Spinal cord (tissue), 9 donors: ENCODE measurements at regions not wholly inside any gene's neighbourhood (a gene's known extent, or its start where the extent isn't known, plus 50 kb on each side); places are given as distances from the start of the nearest gene placed in this dataset.
A peak's percentile ranks its signal among the peaks of the same experiment; 100 is the strongest.

Experiments used
- DNase-seq, 6 donors: peaks; one replicate each; pipeline versions ENCODE4 v3.0.0 to v3.0.0-alpha.2; 2013 to 2015; ENCODE audit warnings: low spot score in 6 of 6, low read depth in 4 of 6
- H3K27ac ChIP-seq: one replicate; pipeline ENCODE4 v1.5.1; 2013; ENCODE audit warnings: low read depth, low read length, control low read depth
- H3K27me3 ChIP-seq: one replicate; pipeline ENCODE4 v1.6.1; 2013; ENCODE audit warnings: low read length; ENCODE audit not compliant: control insufficient read depth, insufficient read depth
- H3K36me3 ChIP-seq: one replicate; pipeline ENCODE4 v1.6.1; 2013; ENCODE audit warnings: low read length; ENCODE audit not compliant: control insufficient read depth, insufficient read depth
- H3K4me1 ChIP-seq: one replicate; pipeline ENCODE4 v1.6.1; 2013; ENCODE audit warnings: low read length; ENCODE audit not compliant: control insufficient read depth, insufficient read depth
- H3K4me3 ChIP-seq: one replicate; pipeline ENCODE4 v1.5.1; 2013; ENCODE audit warnings: low read depth, low read length, control low read depth
- H3K9me3 ChIP-seq: one replicate; pipeline ENCODE4 v1.6.1; 2013; ENCODE audit warnings: low read length; ENCODE audit not compliant: control insufficient read depth, insufficient read depth
- WGBS: methylation state at CpG from one replicate; pipeline ENCODE4 v1.1.5; 2013; ENCODE audit warnings: missing lambda C conversion rate; ENCODE audit not compliant: insufficient coverage; 5-methylcytosine and 5-hydroxymethylcytosine counted together
- donor health status: healthy.

- peaks cover 22% of the 10 kb centered on the region for H3K4me1 ChIP-seq
- H3K27me3 ChIP-seq: no peaks in the 10 kb centered on the region
- DNase-seq: no peak
- no peaks in the 10 kb centered on the region for H3K36me3 ChIP-seq
- H3K9me3 ChIP-seq: no peaks in the 10 kb centered on the region
- H3K4me3 ChIP-seq: no peak overlapping the region
- WGBS: 92% methylated on average over 11 of the region's 11 CpGs
- no peak overlapping the region for H3K27ac ChIP-seq
Measured at GRCh38 chr2:20512061-20512605, 65.3 kb downstream of the RHOB start.

GRCh38 chr2:20513946-20514345 is 67.1 kb downstream of the RHOB start:
- no peaks in the 10 kb centered on the region for H3K27me3 ChIP-seq
- no peaks in the 10 kb centered on the region for H3K9me3 ChIP-seq
- 97% methylated on average over 7 of the region's 7 CpGs for WGBS
- H3K4me1 ChIP-seq: peaks cover 25% of the 10 kb centered on the region
- no peaks in the 10 kb centered on the region for H3K36me3 ChIP-seq
- no peak for DNase-seq
- H3K4me3 ChIP-seq: no peak overlapping the region
- H3K27ac ChIP-seq: no peak overlapping the region

GRCh38 chr2:20514596-20515269 is 67.9 kb downstream of the RHOB start:
- Histone ChIP-seq H3K27ac (no peak overlapping the region), H3K27me3 (no peaks in the 10 kb centered on the region), H3K9me3 (no peaks in the 10 kb centered on the region), H3K4me3 (no peak overlapping the region), H3K4me1 (peaks cover 25% of the 10 kb centered on the region), H3K36me3 (no peaks in the 10 kb centered on the region)
- no peak for DNase-seq
- WGBS: 95% methylated on average over 2 of the region's 8 CpGs

GRCh38 chr2:20515290-20516220 is 68.7 kb downstream of the RHOB start:
- peak overlapping the region; percentile 97 for H3K27ac ChIP-seq
- 92% methylated on average over 12 of the region's 14 CpGs for WGBS
- no peaks in the 10 kb centered on the region for H3K36me3 ChIP-seq
- H3K4me1 ChIP-seq: peaks cover 18% of the 10 kb centered on the region
- no peaks in the 10 kb centered on the region for H3K27me3 ChIP-seq
- H3K4me3 ChIP-seq: no peak overlapping the region
- DNase-seq: no peak
- H3K9me3 ChIP-seq: no peaks in the 10 kb centered on the region

GRCh38 chr2:20516291-20516645 is 69.4 kb downstream of the RHOB start:
- Histone ChIP-seq H3K27me3 (no peaks in the 10 kb centered on the region), H3K36me3 (no peaks in the 10 kb centered on the region), H3K4me1 (peaks cover 18% of the 10 kb centered on the region), H3K4me3 (no peak overlapping the region), H3K9me3 (no peaks in the 10 kb centered on the region), H3K27ac (peak overlapping the region; percentile 97)
- 89% methylated on average over 1 of the region's 2 CpGs for WGBS
- no peak for DNase-seq

GRCh38 chr2:20516646-20517341 is 69.9 kb downstream of the RHOB start:
- Histone ChIP-seq H3K27me3 (no peaks in the 10 kb centered on the region), H3K27ac (peak overlapping the region; percentile 97), H3K4me3 (no peak overlapping the region), H3K36me3 (no peaks in the 10 kb centered on the region), H3K9me3 (no peaks in the 10 kb centered on the region), H3K4me1 (peaks cover 18% of the 10 kb centered on the region)
- DNase-seq: peak; percentile 31 to 84 (median 40)
- WGBS: 23% methylated on average over 3 of the region's 10 CpGs

GRCh38 chr2:20519309-20519708 is 72.4 kb downstream of the RHOB start:
- no peaks in the 10 kb centered on the region for H3K9me3 ChIP-seq

GRCh38 chr2:20520128-20520527 is 73.3 kb downstream of the RHOB start:
- Histone ChIP-seq H3K36me3 (no peaks in the 10 kb centered on the region), H3K4me3 (no peak overlapping the region), H3K4me1 (peaks cover 37% of the 10 kb centered on the region), H3K9me3 (no peaks in the 10 kb centered on the region), H3K27me3 (no peaks in the 10 kb centered on the region), H3K27ac (no peak overlapping the region)
- 91% methylated on average over 7 of the region's 10 CpGs for WGBS
- DNase-seq: no peak

More at GRCh38 chr2:20519309-20519708, 72.4 kb downstream of the RHOB start:
- Histone ChIP-seq H3K4me3 (no peak overlapping the region), H3K27me3 (no peaks in the 10 kb centered on the region), H3K27ac (no peak overlapping the region), H3K4me1 (peaks cover 28% of the 10 kb centered on the region), H3K36me3 (no peaks in the 10 kb centered on the region)
- no peak for DNase-seq
- WGBS: 100% methylated on average over 3 of the region's 3 CpGs

GRCh38 chr2:20521193-20521592 is 74.3 kb downstream of the RHOB start:
- Histone ChIP-seq H3K27me3 (no peaks in the 10 kb centered on the region), H3K4me3 (no peak overlapping the region), H3K27ac (no peak overlapping the region), H3K36me3 (no peaks in the 10 kb centered on the region), H3K9me3 (no peaks in the 10 kb centered on the region), H3K4me1 (peaks cover 33% of the 10 kb centered on the region)
- 84% methylated on average over 3 of the region's 4 CpGs for WGBS
- DNase-seq: no peak
